ENCODE measurements at regions not wholly inside any gene's neighbourhood (a gene's known extent, or its start where the extent isn't known, plus 50 kb on each side); places are given as distances from the start of the nearest gene placed in this dataset.

- DNase-seq (ENCODE audit: extremely low read depth in 1 of 2, low read depth in 1 of 2), result no peak
Observed at GRCh38 chr19:46944918-46945628, 74.6 kb upstream of the NPAS1 start.

- no peak for DNase-seq (ENCODE audit: extremely low read depth in 1 of 2, low read depth in 1 of 2)
Observed at GRCh38 chr19:46945694-46946489, 73.7 kb upstream of the NPAS1 start.

- no peak for DNase-seq (ENCODE audit: extremely low read depth in 1 of 2, low read depth in 1 of 2)
Observed at GRCh38 chr19:46946611-46947238, 72.9 kb upstream of the NPAS1 start.

- DNase-seq (ENCODE audit: extremely low read depth in 1 of 2, low read depth in 1 of 2), result no peak
Observed at GRCh38 chr19:46947866-46948265, 71.8 kb upstream of the NPAS1 start.

DNA sequence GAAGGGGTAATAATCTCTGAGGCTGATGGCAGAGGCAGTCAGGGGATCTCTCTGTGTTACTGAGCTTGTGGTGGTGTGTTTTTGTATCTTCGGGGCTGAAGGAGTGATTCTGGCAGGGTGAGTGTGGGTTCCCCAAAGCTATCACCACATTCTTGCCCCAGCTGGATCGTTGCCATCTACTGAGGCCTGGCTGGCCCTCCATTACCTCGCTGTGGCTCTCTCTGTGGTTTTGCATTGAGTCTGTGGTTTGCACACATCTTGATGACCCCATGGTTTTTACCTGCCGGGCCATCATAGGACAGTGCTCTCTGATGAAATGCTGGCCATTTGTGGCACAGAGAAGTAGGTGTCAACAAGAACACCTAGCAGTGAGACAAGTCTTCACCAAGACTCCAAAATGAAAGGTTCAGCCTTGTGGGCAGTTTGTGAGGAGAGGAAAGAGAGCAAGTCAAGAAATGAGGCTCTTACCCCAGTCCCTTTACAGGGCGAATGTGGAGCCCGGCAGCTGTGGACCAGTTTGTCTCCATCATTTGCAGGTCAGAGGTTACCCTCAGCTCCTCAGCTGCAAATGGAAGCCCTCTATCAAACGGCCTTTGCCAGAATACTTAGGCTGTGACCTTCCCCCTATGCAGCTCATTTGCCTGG lies 69.0 kb upstream of the NPAS1 start:
- no peak for DNase-seq (ENCODE audit: extremely low read depth in 1 of 2, low read depth in 1 of 2)

- DNase-seq (ENCODE audit: extremely low read depth in 1 of 2, low read depth in 1 of 2), result no peak
Observed at GRCh38 chr19:46951171-46951986, 68.3 kb upstream of the NPAS1 start.

GRCh38 chr19:46952874-46953273 lies 66.8 kb upstream of the NPAS1 start:
- DNase-seq (ENCODE audit: extremely low read depth in 1 of 2, low read depth in 1 of 2), result no peak

- DNase-seq (ENCODE audit: extremely low read depth in 1 of 2, low read depth in 1 of 2), result no peak
Observed at GRCh38 chr19:46953955-46954501, 65.6 kb upstream of the NPAS1 start.

DNA sequence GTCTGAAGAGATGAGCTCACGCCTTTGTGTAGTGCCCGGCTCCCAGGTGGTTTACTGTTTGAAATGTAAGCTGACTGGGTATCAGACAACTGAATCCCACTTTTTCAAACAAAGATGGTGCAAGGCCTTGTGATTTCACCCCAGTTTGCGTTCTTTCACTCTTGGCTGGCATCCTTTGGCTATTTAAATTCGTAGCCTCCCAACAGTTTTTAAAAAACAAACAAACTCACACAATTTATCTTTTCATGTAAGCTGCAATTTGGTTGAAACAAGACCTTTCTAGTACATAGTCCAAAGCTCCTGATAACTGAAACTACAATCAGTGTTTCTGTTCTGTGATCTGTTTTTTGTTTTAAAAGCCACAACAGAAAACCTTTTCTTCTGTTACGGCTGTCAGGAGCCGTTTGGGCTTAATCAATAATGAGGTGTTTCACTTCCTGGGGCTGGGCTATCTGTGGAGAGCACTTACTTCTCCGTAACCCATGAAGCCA lies 65.1 kb upstream of the NPAS1 start:
- no peak for DNase-seq (ENCODE audit: extremely low read depth in 1 of 2, low read depth in 1 of 2)

DNA sequence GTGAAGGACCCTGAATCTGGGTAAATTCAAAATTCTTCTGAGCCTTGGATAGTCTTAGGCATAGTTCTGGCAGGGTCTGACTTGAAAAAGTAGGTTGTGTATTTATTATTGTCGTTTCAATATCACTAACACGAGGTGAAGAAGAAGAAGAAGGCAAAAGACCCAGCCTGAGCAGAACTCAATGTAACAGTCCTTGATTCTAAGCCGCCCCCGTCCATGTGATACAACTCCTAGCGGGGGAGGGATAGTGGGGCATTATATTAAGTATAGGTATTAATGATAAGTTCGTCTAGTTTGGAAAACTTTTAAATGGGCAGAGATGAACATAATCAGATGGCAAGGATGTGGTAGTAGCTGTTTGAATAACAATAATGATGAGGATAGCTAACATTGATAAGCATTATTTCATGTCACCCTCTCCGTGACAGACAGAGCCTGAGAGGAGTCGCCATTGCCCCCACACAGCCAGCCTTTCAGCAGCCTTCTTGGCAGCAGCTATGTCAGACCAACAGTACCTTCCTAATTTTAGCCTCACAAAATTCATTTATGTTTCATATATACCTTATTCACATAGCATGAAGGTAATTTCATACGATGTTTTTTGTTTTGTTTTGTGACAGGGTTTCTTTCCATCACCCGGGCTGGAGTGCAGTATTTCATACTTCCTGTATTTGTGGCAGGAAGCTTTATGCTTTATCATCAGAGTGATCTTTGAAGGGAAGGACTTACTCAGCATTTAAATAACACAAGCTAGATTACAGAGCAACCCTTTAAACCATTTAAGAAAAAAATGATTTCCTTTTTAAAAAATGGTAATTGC lies 64.4 kb upstream of the NPAS1 start:
- DNase-seq (ENCODE audit: extremely low read depth in 1 of 2, low read depth in 1 of 2), result no peak

- no peak for DNase-seq (ENCODE audit: extremely low read depth in 1 of 2, low read depth in 1 of 2)
Observed at GRCh38 chr19:46955813-46956371, 63.7 kb upstream of the NPAS1 start.

DNA sequence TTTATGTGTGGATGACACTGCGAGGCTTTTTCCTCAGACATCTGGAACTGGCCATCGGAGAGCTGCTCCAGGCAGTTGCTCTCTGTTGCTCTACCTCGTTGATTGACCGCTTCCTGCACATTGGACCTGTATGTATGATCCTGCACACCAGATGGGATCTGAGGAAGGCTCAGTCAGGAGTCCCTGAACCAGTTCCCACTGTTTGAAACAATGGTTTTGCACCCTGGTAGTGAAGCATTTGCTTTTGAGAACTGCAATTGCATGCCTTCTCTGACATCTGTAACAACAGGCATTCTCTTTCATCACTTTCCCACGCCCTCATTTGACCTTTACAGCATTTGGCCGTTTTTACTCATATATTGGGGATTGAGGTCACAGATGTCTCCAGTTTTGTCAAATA lies 61.1 kb upstream of the NPAS1 start:
- DNase-seq (ENCODE audit: extremely low read depth in 1 of 2, low read depth in 1 of 2), result no peak

DNA sequence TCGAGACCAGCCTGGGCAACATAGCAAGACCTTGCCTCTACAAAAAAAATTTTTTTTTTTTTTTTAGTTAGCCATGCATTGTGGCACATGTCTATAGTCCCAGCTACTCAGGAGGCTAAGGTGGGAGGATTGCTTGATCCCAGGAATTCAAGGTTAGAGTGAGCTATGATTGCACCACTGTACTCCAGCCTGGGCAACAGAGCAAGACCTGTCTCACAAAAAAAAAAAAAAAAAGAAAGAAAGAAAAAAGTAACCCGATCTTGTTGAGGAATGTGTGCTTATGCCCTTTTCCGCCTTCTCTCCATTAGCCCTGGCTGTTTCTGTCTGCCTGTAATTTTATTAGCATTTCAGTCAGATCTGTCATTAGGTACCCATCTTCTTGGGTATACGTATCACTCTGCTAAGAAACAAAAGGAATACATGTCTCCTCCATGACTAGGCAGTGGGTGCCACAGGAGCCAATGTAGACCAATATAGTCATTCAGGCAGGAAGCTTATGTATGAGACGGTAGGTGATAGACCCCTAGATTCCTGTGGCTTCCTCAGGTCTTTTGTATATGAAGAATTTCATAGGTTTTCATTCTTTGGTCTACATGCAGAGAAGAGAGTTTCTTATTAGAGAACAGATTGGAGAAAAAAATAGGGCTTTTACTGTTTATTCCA lies 59.6 kb upstream of the NPAS1 start:
- no peak for DNase-seq (ENCODE audit: extremely low read depth in 1 of 2, low read depth in 1 of 2)

GRCh38 chr19:46962030-46962570 lies 57.5 kb upstream of the NPAS1 start:
- DNase-seq (ENCODE audit: extremely low read depth in 1 of 2, low read depth in 1 of 2), result no peak

GRCh38 chr19:46963093-46963734 lies 56.4 kb upstream of the NPAS1 start:
- DNase-seq (ENCODE audit: extremely low read depth in 1 of 2, low read depth in 1 of 2), result no peak

GRCh38 chr19:46967578-46968032 lies 52.0 kb upstream of the NPAS1 start:
- DNase-seq (ENCODE audit: extremely low read depth in 1 of 2, low read depth in 1 of 2), result no peak

Data from stimulated activated CD8-positive, alpha-beta memory T cell treated with anti-CD3 and anti-CD28 coated beads, Interleukin-7, amount 100 ng/mL, for 48 hours (primary cell).